ENCODE measurements at regions not wholly inside any gene's neighbourhood (a gene's known extent, or its start where the extent isn't known, plus 50 kb on each side); places are given as distances from the start of the nearest gene placed in this dataset.

DNA sequence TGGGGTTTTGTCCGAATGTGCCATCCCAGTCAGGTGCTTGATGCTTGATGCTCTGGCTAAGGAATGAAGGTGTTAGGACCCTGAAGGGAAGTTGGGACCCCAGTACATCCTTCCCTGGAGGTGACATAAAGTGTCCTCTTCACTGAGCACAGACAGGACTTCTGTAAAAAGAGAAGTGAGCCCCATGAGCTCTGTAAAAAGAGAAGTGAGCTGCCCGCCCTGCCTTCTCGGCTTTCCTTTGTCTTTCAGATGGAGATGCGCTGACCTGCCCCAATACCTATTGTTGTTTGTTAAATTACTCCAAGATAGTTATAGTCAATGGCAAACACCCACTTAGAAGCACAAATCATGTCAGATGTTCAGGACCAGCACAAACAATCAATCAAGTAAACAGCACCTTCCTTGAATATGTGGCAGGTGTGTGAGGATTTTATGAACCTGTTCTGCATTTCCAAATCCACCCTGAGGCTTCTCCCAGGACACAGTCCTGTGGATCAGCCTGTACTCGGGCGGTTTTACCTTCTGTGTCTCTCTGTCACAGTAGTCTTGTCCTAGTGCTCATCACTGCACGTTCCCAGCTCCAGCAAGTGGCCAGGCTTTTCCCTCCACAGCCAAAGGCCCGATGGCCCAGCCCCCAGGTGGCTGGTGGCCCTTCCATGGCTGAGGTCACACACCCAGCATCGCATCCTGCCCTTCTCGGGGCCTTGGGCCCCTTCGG lies 191.4 kb downstream of the MTRR start:
- ATAC-seq (no peak), DNase-seq (no peak)
- Mint-ChIP-seq H3K27ac (no peak overlapping the region), H3K4me3 (no peak overlapping the region), H3K4me1 (no peaks in the 10 kb centered on the region), H3K36me3 (ENCODE audit: low read depth) (no peaks in the 10 kb centered on the region), H3K27me3 (peaks cover 19% of the 10 kb centered on the region)
- H3K9me3 ChIP-seq (ENCODE audit: control insufficient read depth, low read length, poor library complexity, severe bottlenecking) = no peaks in the 10 kb centered on the region

- no peak overlapping the region for H3K27ac Mint-ChIP-seq
- peaks cover 19% of the 10 kb centered on the region for H3K27me3 Mint-ChIP-seq
- H3K4me3 Mint-ChIP-seq = no peak overlapping the region
- ATAC-seq = no peak
- H3K36me3 Mint-ChIP-seq (ENCODE audit: low read depth) = no peaks in the 10 kb centered on the region
- H3K9me3 ChIP-seq (ENCODE audit: control insufficient read depth, low read length, poor library complexity, severe bottlenecking) = no peaks in the 10 kb centered on the region
- no peak for DNase-seq
- no peaks in the 10 kb centered on the region for H3K4me1 Mint-ChIP-seq
Measured at GRCh38 chr5:8060953-8061429, 192.0 kb downstream of the MTRR start.

- H3K4me3 Mint-ChIP-seq = no peak overlapping the region
- no peak for DNase-seq
- H3K4me1 Mint-ChIP-seq = no peaks in the 10 kb centered on the region
- no peaks in the 10 kb centered on the region for H3K36me3 Mint-ChIP-seq (ENCODE audit: low read depth)
- peaks cover 19% of the 10 kb centered on the region for H3K27me3 Mint-ChIP-seq
- H3K9me3 ChIP-seq (ENCODE audit: control insufficient read depth, low read length, poor library complexity, severe bottlenecking) = no peaks in the 10 kb centered on the region
- H3K27ac Mint-ChIP-seq = no peak overlapping the region
- no peak for ATAC-seq
Measured at GRCh38 chr5:8062521-8062920, 193.6 kb downstream of the MTRR start.

GRCh38 chr5:8068078-8068477 lies 199.1 kb downstream of the MTRR start:
- H3K4me3 Mint-ChIP-seq = no peak overlapping the region

GRCh38 chr5:8070138-8070537 lies 201.2 kb downstream of the MTRR start:
- Mint-ChIP-seq H3K27ac (no peak overlapping the region), H3K27me3 (no peaks in the 10 kb centered on the region), H3K4me1 (no peaks in the 10 kb centered on the region), H3K4me3 (no peak overlapping the region), H3K36me3 (ENCODE audit: low read depth) (no peaks in the 10 kb centered on the region)
- ATAC-seq (no peak), DNase-seq (no peak)
- H3K9me3 ChIP-seq (ENCODE audit: control insufficient read depth, low read length, poor library complexity, severe bottlenecking) = no peaks in the 10 kb centered on the region

More at GRCh38 chr5:8068078-8068477, 199.1 kb downstream of the MTRR start:
- no peaks in the 10 kb centered on the region for H3K27me3 Mint-ChIP-seq
- no peak overlapping the region for H3K27ac Mint-ChIP-seq
- H3K9me3 ChIP-seq (ENCODE audit: control insufficient read depth, low read length, poor library complexity, severe bottlenecking) = no peaks in the 10 kb centered on the region
- no peaks in the 10 kb centered on the region for H3K4me1 Mint-ChIP-seq
- ATAC-seq (no peak), DNase-seq (no peak)
- H3K36me3 Mint-ChIP-seq (ENCODE audit: low read depth) = no peaks in the 10 kb centered on the region

DNA sequence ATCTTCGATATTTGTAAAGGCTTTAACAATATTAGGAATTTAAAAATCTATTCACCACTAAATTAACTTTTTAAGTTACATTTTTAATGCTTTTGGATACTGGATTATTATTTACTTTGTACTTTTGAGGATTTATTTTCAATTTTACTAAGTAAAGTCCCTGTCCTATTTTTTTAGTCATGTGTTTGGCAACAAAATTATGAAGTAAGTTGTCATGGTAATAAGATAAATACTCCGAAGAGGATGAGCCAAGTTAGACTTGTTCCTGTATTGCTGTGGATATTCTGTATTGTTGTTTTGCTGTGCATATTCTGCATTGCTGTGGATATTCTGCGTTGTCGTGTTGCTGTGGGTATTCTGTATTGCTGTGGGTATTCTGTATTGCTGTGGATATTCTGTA lies 210.1 kb downstream of the MTRR start:
- no peaks in the 10 kb centered on the region for H3K9me3 ChIP-seq (ENCODE audit: control insufficient read depth, low read length, poor library complexity, severe bottlenecking)
- no peak for ATAC-seq
- no peak for DNase-seq
- Mint-ChIP-seq H3K27ac (no peak overlapping the region), H3K27me3 (no peaks in the 10 kb centered on the region), H3K4me3 (no peak overlapping the region), H3K4me1 (no peaks in the 10 kb centered on the region), H3K36me3 (ENCODE audit: low read depth) (no peaks in the 10 kb centered on the region)

DNA sequence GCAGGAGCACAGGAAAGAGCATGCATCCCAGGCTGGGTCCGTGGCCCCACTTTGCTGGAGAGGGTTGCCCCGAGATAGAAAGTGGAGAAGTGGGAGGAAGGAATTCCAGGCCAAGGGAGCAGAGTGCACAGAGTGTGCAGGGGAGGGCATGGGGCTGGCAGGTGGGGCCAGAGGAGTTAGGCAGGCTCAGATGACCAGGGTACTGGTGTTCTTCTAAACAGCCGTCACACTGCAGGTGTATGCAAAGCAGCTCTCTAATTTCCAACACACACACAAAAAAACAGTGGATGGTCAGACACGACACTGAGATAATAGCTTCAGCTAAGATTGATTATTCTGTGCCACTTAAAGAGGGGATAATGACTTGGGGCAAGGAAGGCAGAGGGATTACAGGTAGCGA lies 212.2 kb downstream of the MTRR start:
- Mint-ChIP-seq H3K4me3 (no peak overlapping the region), H3K4me1 (no peaks in the 10 kb centered on the region), H3K27me3 (no peaks in the 10 kb centered on the region), H3K36me3 (ENCODE audit: low read depth) (no peaks in the 10 kb centered on the region), H3K27ac (no peak overlapping the region)
- DNase-seq (no peak), ATAC-seq (no peak)
- H3K9me3 ChIP-seq (ENCODE audit: control insufficient read depth, low read length, poor library complexity, severe bottlenecking) = no peaks in the 10 kb centered on the region

DNA sequence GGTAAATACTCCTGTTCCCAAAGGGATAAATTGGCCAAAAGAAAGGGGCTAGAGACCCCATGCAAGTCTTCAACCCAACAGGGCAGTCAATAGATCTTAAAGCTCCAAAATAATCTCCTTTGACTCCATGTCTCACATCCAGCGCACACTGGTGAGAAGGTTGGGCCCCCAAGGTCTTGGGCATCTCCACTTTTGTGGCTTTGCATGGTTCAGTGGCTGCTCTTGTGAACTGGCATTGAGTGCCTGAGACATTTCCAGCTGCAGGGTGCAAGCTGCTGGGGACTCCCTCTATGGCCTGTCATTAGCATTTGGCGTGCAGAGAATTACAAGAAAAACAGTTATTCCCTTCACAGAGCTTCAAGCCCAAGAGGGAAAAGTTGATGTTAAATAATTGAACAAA lies 224.7 kb downstream of the MTRR start:
- no peak overlapping the region for H3K4me3 Mint-ChIP-seq
- ATAC-seq (no peak), DNase-seq (no peak)
- H3K27ac Mint-ChIP-seq = no peak overlapping the region
- no peaks in the 10 kb centered on the region for H3K27me3 Mint-ChIP-seq
- no peaks in the 10 kb centered on the region for H3K36me3 Mint-ChIP-seq (ENCODE audit: low read depth)
- H3K9me3 ChIP-seq (ENCODE audit: control insufficient read depth, low read length, poor library complexity, severe bottlenecking) = no peaks in the 10 kb centered on the region
- no peaks in the 10 kb centered on the region for H3K4me1 Mint-ChIP-seq

GRCh38 chr5:8094304-8094703 lies 225.4 kb downstream of the MTRR start:
- no peak for DNase-seq
- Mint-ChIP-seq H3K27ac (no peak overlapping the region), H3K4me3 (no peak overlapping the region), H3K36me3 (ENCODE audit: low read depth) (no peaks in the 10 kb centered on the region), H3K4me1 (no peaks in the 10 kb centered on the region), H3K27me3 (no peaks in the 10 kb centered on the region)
- ATAC-seq = no peak
- no peaks in the 10 kb centered on the region for H3K9me3 ChIP-seq (ENCODE audit: control insufficient read depth, low read length, poor library complexity, severe bottlenecking)

GRCh38 chr5:8097146-8097545 lies 228.2 kb downstream of the MTRR start:
- no peak overlapping the region for H3K4me3 Mint-ChIP-seq
- H3K36me3 Mint-ChIP-seq (ENCODE audit: low read depth) = no peaks in the 10 kb centered on the region
- no peak for DNase-seq
- H3K9me3 ChIP-seq (ENCODE audit: control insufficient read depth, low read length, poor library complexity, severe bottlenecking) = no peaks in the 10 kb centered on the region
- H3K4me1 Mint-ChIP-seq = no peaks in the 10 kb centered on the region
- ATAC-seq = no peak
- no peak overlapping the region for H3K27ac Mint-ChIP-seq
- H3K27me3 Mint-ChIP-seq = no peaks in the 10 kb centered on the region

GRCh38 chr5:8098081-8098480 lies 229.1 kb downstream of the MTRR start:
- no peak overlapping the region for H3K4me3 Mint-ChIP-seq

DNA sequence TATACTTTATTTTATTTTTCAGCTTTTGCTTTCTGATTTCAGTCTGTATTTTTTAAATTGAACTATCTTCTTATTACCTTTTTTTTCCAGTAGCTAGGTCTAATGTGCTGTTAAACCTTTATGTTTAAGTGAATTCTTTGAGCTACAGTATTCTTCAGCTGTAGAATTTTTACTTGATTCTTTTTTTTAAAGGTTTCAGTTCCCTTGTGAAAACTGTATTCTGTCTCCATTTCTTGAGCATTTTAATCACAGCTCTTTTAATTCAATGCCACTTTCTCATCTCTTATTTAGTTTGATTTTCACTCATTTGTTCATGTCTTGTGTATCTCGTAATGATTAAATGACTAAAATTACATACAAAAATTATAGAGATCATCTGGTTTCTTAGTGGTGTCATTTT lies 233.8 kb downstream of the MTRR start:
- Mint-ChIP-seq H3K4me3 (no peak overlapping the region), H3K36me3 (ENCODE audit: low read depth) (no peaks in the 10 kb centered on the region), H3K4me1 (no peaks in the 10 kb centered on the region), H3K27ac (no peak overlapping the region), H3K27me3 (no peaks in the 10 kb centered on the region)
- H3K9me3 ChIP-seq (ENCODE audit: control insufficient read depth, low read length, poor library complexity, severe bottlenecking) = no peaks in the 10 kb centered on the region
- no peak for DNase-seq
- no peak for ATAC-seq

More at GRCh38 chr5:8098081-8098480, 229.1 kb downstream of the MTRR start:
- no peaks in the 10 kb centered on the region for H3K9me3 ChIP-seq (ENCODE audit: control insufficient read depth, low read length, poor library complexity, severe bottlenecking)
- no peaks in the 10 kb centered on the region for H3K4me1 Mint-ChIP-seq
- ATAC-seq = no peak
- H3K27ac Mint-ChIP-seq = no peak overlapping the region
- DNase-seq = no peak
- no peaks in the 10 kb centered on the region for H3K36me3 Mint-ChIP-seq (ENCODE audit: low read depth)
- no peaks in the 10 kb centered on the region for H3K27me3 Mint-ChIP-seq

- no peak overlapping the region for H3K4me3 Mint-ChIP-seq
- DNase-seq (no peak), ATAC-seq (no peak)
- H3K36me3 Mint-ChIP-seq (ENCODE audit: low read depth) = no peaks in the 10 kb centered on the region
- no peaks in the 10 kb centered on the region for H3K9me3 ChIP-seq (ENCODE audit: control insufficient read depth, low read length, poor library complexity, severe bottlenecking)
- H3K27ac Mint-ChIP-seq = no peak overlapping the region
- H3K27me3 Mint-ChIP-seq = no peaks in the 10 kb centered on the region
- no peaks in the 10 kb centered on the region for H3K4me1 Mint-ChIP-seq
Measured at GRCh38 chr5:8114597-8115266, 245.8 kb downstream of the MTRR start.

DNA sequence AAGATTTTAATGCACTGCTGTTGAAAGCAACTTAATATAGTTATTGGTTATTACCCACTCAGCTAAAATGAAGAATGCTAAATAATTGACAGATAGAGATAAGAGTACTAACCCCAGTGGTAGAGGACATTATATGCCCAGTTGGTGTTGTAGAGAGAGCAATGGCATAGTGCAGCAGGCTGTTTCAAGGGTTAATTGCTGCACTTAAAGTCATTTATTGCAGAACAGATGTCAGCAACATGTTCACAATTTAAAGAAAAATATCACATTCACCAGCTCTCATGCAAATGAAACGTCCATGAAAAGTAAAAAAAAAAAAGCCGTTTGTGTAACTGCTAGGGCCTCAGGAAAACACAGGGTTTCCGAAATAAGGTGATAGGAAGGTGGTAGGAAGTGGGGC lies 254.6 kb downstream of the MTRR start:
- no peaks in the 10 kb centered on the region for H3K9me3 ChIP-seq (ENCODE audit: control insufficient read depth, low read length, poor library complexity, severe bottlenecking)
- Mint-ChIP-seq H3K27ac (no peak overlapping the region), H3K4me1 (no peaks in the 10 kb centered on the region), H3K4me3 (no peak overlapping the region), H3K36me3 (ENCODE audit: low read depth) (no peaks in the 10 kb centered on the region), H3K27me3 (no peaks in the 10 kb centered on the region)
- DNase-seq (no peak), ATAC-seq (no peak)
